GM23248 (cell line): ENCODE measurements at regions not wholly inside any gene's neighbourhood (a gene's known extent, or its start where the extent isn't known, plus 50 kb on each side); places are given as distances from the start of the nearest gene placed in this dataset.

Experiments used
- EZH2 ChIP-seq: fragments of 200-600 bp; sonication (generic); IDR thresholded peaks from 2 replicates; pipeline ENCODE4 v1.6.1; 2018; ENCODE audit warnings: antibody characterized with exemption, mild to moderate bottlenecking; ENCODE audit not compliant: insufficient read depth, poor library complexity, severe bottlenecking
- EZH2phosphoT487 ChIP-seq: fragments of 200-600 bp; sonication (generic); IDR thresholded peaks from 2 replicates; pipeline ENCODE4 v1.6.1; 2018; ENCODE audit warnings: antibody characterized with exemption, moderate library complexity, mild to moderate bottlenecking, low read depth; ENCODE audit not compliant: insufficient read depth

DNA sequence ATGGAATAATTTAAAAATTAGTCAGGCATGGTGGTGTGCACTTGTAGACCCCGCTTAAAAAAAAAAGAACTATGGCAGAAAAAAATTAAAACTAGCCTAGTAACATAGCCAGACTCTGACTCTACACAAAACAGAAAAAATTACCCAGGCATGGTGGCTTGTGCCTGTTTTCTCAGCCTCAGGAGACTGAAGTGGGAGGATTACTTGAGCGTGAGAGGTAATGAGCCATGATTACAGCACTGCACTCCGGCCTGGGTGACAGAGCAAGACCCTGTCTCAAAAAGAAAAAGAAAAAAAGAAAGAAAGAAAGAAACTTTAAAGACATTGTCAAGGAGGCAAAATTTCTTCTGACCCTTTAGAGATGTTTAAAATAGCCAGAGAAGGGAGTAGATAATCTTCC lies 109.0 kb upstream of the TMEM106B start:
- TF ChIP-seq EZH2phosphoT487 (no peak), EZH2 (no peak)
